ENCODE measurements at regions not wholly inside any gene's neighbourhood (a gene's known extent, or its start where the extent isn't known, plus 50 kb on each side); places are given as distances from the start of the nearest gene placed in this dataset.

DNA sequence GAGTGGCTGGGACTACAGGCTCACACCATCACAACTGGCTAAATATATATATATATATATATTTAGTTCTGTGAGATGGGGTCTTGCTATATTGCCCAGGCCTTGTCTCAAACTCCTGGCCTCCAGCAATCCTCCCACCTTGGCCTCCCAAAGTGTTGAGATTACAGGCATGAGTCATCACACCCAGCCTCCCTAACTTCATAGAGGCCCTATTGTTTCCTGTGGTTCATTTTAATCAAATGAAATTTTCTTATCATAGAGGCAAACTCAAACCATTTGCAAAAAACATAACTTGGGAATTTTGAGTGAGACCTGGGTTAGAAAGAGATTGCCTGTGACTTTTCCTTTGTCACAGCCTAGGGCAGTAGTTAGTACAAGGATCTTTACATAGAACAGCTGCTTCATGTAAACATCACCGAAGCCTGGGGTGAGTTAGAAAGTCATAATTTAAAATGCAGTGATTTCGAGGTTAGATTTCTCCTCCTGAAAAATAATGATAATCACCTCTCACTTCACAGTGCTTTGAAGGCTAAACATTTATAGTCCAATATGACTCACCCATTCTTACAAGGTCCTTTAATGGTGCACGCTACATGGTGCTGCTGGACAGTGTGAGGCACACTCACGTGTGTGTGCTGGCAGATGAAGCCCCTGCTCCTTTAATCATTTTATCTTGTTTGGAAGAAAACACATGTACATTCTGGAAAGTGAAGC is 188.9 kb downstream of the RHOU start:
- no peak for DNase-seq

DNA sequence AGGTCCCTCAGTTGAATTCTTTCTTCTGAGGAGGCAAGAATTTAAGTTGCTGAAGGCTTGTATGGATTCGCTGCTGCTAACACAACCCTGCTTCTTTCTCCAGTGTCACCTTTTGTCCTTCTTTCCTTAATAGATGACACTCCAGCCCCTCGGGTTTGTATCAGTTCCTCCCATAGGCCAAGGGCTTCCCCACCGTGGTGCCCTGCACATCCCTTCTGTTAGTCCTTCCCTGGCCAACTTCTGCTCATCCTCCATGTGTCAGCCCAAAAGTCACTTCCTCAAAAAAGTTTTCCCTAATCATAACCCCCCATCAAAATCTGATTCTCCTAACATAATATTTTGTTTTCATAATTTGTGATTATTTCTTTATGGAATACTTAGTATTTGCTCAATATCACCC is 190.4 kb downstream of the RHOU start:
- no peak for DNase-seq

DNA sequence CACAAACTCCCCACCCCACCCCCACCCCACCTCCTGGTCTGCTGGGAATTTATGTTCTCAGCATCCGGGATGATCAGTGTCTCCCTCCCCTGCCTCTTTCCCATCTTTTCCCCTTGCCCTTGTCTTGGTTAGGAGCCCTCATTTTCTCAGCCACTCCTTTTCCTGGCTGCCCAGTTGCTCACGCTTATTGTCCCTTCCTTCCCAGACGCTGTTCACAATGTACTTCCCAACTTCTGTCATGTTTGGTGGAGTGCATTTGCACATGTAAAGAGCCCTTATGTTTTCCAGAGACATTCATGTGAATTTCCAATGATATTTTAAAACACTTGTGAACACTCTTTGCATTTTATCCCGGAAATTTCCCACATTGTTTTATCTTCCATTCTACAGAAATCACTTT is 192.1 kb downstream of the RHOU start:
- no peak for DNase-seq

DNA sequence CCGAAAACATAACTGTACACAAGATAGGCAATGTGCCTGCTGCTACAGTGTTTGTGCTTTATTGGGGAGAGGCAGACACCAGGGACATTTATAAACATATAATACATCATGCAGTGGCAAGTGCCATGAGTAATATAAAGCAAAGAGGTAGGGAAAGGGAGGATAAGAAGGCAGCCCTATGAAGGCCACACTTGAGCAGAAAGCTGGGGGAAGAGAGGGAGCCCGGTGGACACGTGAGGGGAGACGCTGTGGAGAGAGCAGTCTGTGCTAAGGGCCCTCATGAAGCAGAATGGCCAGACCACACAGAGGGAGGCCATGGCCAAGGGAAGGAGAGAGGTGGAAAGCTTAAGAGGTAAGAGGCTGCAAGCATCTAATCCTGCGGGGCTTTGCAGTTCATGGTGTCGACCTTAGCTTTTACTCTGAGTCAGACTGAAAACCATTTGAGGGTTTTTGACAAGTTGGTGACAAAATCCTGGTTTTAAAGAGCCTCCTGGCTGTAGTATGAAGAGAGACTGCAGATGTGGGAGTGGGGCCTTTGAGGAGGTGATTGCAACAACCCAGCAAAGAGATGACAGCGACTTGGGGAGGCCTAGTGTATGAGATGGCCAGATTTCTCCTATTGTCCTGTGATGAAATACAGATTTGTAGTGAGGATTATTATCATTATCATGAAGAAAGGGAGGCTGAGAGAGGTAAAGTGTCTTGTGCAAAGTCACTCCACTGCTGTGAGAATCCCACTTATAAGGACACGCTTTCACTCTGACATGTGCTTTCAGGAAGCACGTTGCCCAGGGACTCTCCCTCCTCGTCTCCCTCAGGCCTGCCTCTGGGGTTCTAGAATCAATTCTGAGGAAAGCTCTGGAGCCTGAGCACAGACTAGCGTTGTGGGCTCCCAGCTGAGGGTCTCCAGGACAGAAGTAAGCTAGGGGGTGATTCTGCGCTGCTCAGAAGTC is 192.9 kb downstream of the RHOU start:
- DNase-seq, result no peak

DNA sequence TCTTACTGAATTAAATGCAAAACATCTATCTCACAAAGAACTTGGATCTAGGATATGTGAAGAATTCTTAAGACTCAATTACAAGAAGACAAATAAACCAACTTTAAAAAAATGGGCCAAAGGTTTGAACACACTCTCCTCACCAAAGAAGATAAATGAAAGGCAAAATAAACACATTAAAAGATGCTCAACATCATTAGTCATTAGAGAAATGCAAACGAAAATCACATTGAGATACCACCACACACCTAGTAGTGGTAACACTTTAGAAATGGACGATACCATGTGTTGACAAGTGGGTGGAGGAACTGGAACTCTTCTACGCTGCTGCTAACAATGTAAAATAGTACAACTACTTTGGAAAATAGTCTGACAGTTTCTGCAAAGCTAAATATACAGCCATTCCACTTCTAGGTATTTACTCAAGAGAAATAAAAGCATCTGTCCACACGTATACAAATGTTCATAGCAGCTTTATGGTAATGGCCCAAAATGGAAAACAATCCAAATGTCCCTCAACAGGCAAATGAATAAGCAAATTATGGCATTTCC is 194.3 kb downstream of the RHOU start:
- no peak for DNase-seq

DNA sequence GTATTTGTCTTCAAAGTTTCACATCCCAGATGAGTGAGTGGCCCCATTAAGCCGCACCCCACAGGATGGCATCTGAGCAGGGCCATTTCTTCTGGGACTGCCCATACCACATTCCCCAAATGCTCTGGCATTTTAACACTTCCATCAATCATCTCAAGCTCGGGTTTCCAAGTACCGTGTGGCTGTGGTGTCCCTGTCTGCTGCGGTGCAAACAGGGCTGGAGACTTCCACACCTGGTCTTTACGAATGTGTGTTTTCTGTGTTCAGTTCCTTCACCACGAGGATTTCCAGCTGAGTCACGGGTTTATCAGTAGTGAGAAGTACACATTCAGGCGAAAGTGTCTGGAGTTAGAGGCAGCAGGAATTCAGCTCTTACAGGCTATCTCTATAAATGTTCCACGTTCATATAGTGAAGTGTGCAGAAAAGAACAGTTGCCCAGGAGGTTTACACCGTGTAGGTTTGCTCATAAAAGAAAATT is 195.2 kb downstream of the RHOU start:
- no peak for DNase-seq

DNA sequence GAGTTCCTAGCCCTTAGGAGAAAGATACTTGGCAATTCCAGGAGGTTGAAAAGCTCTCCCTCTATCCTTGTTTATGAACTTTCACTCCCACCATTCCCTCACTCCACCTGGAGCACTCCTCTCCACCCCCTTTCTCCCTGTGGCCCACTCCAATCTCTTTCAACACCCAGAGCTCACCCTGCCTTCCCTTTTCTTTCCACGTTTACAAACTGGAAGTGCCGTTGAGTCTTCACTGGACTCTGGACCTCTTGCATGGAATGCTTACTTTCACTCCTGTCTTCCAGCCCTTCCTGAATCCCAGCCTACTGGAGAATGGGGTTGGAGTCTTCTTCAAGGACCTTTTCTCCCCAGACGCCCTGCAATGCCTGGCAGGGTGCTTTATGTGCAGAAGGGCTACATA is 198.5 kb downstream of the RHOU start:
- DNase-seq, result no peak

DNA sequence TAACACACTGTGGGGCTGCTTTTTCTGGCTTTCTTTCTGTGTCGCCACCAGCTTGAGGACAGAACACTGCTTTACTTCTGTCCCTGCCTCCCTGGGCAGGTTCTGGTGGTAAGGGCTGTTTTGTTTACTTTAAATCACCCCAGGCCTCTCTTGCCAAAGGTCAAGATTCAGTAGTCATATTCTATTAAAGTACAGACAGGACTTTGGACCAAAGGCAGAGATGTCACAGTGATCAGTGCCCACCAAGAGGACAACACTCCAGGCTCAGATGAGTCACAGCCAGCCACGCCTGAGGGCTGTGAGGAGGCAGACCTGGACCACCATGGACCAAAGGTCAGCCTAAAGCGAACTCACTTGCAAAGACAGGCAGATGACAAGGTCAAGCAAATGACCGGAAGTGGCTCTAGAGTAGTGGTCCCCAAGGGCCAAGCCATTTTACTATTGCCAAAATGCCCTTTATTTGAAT is 200.0 kb downstream of the RHOU start:
- no peak for DNase-seq

DNA sequence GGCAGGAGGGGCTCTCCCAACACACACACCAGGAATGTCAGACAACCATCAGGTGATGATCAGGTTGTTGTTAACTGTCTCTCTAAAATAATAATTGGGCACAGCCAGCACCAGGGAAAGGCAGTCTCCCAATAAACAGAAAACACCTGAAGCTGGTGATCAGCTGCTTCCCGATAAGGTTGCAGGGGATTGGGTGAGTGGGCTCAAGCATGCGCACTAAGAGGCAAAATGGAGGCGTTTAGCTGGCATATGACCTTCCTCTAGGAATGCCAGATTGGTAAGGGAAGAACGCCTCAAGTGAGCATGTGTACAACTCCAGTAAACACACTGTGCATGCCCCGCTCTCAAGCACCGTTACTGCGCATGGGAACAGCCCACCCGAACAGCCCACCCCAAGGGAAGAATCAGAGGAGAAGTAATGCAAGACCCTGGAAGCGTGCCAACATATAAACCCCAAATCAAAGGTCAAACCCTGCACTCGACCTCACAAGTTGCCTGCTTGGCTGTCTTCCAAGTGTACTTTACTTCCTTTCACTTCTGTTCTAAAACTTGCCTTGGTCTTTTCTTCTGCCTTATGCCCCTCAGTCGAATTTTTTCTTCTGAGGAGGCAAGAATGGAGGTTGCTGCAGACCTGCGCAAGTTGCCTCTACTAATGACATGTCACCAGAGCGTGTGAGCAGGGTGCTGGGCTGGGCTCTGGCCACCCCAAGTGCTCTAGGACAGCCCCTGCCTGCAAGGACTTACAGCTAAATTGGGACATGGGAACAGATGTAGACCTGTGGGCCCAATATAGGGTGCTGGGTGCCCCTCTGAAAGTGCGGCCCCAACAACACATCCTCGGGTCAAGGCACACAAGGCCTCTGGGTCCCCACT is 200.8 kb downstream of the RHOU start:
- no peak for DNase-seq

DNA sequence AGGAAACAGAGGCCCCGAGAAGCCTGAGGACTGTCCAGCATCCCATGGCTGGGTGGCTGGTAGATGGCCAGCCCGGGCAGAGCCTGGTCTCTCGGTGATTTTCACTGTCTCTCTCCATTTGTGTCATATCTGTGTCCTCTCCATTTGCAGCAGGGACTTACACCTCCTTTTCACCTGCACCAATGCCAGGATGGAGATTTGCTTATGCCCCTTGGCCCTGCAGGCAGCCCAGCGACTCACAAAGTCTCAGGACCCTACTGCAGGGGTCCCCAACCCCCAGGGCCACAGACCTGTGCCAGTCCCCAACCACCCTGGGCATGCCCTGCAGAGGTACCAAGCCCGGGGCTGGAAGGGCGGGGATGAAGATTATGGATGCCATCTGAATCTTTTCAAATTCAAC is 201.6 kb downstream of the RHOU start:
- DNase-seq, result no peak

DNA sequence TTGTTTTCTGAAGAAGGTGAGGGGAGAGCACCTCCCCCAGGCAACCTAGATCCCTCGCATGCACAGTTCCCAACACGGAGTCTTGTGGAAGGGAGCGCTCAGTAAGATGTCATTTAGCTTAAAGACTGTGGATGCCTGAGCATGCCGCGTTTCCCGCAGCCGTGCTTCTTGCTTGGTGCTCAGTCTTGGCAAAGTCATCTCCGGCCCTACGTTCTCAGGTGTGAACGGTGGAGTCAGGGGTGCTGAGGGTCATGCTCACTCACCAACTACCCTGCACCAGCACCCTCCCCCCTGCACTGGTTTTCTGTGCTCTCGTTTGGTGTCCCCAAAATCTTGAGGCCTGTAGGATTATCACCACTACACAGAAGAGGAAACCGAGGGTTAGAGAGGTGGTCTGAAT is 202.1 kb downstream of the RHOU start:
- no peak for DNase-seq

DNA sequence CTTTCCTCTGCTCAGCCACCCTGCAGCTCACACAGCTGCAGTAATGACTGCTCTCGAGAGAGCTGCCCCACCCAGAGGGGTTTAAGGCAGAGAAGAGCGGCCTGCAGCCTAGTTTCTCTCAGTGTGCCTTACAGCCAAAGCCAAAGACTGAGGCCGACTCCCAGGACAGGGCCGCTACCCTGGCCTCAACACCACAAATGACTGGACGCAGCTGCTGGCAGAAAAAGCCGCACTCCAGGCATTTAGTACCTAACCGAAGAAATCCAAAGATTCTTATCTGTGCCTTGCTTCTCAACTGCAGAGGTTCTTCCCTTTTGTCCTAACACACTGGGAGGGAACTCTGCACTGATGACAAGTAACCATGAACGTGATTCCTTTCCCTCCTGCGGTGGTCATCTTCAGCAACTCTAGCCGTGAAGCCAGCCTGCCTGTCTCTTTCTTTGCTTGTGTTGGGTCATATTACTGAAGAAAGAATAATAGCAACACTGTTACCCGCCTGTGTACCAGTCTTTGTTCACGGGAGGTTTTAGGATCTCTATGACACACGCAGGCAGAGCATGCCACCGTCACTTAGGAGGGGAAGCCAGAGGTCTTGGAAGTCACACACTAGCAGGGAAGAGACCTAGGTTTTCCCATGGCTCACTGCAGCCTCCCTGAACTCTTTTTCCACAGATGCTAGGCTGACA is 202.7 kb downstream of the RHOU start:
- DNase-seq, result no peak

DNA sequence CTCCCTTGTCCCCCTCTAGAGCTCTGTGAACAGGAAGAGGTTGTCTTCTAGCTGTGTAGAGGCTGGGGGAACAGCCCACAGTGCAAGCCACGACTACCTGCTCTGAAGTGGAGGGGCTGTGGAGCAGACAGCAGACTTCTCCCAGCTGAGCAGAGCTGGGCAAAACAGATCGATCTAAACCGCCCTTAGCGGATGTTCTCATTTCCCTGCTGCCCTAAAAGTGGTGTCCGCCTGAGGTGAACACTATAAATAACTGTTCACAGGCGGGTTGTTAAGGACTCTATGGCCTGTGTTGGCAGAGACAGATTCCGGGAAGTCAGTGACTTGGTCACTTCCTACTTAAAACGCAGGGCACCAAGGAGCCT is 203.2 kb downstream of the RHOU start:
- DNase-seq, result no peak

DNA sequence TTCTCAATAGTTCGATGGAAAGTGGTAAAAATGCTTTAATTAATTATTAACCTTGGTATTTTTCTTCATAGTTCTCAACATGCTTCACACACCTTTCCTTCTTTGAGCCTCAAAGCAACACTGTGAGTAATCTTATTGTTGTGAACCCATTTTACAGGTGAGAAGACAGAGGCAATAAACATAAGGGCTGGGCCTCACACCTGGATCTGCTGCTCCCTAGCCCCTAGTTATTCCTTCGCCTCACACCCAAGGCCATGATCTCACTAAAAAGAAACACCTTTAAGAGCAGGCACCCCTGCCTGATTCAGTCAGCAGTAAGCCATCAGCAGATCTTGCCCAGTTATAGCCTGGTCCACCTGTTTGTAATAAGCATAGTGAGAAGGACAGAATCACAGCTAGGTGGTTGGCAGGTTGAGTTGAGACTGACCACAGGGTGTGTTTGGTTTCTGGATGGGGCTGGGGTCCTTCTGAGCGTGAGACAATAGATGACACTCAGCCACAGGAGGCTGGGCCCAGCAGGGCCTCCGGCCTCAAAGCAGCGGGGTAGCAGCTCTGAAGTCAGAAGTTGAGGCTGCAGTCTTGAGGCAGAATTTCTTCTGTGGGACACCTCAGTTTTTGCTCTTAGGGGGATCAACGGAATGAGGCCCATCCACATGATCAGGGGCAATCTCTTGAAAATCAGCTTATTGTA is 203.9 kb downstream of the RHOU start:
- no peak for DNase-seq

DNA sequence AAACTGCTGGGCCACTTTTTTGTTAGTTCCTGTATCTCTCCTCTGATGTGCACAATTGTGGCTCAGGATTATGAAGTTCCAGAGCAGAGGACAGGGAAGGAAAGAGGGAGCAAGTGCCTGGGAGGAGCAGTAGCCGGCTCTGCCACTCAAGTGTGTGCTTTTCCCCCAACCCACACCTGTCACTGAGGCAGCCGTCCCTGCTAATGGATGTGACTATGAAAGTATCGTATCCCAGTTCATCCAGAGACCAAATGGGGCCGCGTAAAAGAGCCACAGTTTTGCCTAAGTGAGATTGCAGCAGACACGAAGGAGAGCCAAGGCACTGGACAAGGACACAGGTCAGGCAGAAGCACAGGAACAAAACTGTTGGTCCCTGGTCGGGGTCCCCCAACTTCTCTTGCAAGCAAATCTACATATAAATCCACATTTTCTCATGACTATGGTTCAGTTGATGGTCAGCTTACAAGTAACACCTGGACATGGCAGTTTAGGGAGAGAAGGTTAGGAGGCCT is 204.7 kb downstream of the RHOU start:
- DNase-seq, result no peak

DNA sequence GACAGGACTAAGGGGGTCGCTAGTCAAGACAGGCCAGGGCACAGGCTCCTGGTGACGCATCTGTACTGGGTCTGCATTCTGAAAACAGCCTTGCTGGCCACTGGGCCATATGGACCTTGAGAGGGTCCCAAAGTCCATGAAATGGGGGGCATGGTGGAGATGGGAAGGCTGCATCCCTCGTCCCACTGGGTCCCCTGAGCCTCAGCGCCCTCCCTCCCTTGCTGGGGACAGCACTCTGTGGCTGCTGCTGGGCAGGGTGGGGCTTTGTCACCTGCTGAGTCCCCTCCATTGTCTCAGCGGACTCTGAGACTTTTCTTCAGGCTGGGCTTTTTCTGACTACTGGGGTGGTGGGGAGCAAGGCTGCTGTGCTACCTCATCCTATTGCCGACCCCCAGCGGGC is 205.2 kb downstream of the RHOU start:
- DNase-seq, result no peak

DNA sequence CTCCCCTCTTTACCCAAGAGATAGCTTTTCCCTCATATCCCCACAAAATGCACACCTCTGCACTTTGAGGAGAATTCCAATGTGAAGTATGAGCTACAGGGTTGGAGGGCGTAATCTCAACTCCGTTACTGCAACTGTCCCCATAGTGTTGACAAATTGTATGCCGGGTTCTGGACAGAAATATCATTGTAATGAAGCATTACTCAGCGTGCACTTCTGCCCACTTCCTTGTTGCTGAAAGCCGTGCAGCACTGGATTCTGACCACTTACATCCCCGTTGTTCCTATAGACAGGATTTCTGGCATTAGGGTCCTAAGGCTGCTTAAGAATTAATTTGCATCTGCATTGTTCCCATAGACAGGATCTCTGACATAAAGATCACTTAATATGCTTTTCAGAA is 205.6 kb downstream of the RHOU start:
- no peak for DNase-seq

DNA sequence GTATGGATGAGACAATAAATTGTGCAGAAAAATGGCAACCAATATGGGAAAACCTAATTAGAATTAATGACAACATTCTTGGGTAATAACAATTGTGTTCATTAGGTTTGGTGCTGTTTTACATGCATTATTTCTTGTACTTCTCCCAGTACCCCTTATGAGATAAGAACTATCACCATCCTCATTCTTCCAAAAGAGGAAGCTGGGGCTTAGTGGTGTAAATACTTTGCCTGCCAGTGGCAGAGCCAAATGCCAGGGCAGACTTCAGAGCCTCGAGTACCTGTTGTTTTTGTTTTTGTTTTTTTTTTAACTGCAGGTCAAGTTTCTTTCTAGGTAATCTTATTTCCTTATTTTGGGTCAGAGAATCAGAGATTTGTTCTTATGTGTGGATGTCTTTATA is 206.4 kb downstream of the RHOU start:
- DNase-seq, result no peak

DNA sequence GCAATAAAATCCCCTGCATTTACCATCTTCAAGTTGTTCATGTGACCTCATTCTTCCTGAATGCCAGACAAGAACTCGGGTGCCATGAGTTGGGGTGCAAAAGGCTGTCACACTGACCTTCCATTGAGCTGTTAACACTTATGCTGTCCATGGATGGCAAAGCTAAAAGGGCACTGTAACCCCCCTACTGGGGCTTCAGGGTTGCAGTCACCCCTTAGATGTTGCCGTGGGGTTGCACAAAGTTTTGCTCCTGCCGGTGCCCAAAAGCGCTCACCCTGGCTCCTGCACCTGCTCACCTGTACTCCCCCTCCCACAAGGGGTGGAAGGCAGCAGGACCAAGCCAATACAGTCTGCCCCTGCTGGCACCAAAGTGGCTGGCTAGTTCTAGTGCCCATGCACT is 208.2 kb downstream of the RHOU start:
- no peak for DNase-seq

DNA sequence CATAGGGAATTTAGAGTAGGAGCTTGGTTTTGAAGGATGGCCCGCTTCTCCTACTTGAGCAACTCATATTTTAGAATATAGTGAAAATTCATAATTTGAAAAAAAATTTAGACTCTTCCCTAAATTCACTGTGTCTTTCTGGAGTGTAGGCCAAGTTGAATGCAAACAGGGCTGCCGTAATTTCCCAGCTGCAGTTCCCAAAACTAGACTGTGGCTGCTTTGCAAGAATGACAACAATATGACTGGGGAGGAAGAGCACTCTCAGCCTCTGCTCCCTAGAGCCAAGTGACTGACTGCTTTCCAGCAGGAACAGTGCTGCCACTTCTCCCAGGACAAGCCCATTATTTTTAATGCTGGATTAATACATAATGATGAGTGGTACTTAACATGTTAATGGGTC is 209.0 kb downstream of the RHOU start:
- DNase-seq, result no peak

DNA sequence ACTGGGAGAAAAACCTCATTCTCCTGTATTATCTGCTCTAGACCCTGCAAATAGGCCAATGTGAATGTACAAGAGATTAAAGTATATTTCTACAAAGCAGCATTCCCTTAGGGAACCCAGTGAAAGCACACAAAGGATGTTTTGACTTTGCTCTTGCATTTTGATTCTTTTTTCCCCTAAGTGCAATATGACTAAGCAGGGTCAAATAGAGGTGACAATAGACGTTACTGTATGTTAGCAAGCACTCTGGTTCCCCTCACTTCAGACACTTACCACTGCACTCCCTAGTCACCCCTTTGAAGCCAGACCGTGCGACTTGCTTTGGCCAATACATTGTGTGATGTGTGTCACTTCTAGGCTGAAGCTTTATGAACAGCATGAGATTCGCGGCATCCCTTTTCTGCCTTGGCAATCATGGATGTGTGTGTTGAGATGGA is 209.7 kb downstream of the RHOU start:
- no peak for DNase-seq
